Tibial artery (tissue), 4 donors: ENCODE measurements at regions not wholly inside any gene's neighbourhood (a gene's known extent, or its start where the extent isn't known, plus 50 kb on each side); places are given as distances from the start of the nearest gene placed in this dataset.

Source experiments
- DNase-seq, 2 donors: peaks; one replicate each; pipeline ENCODE4 v3.0.0-alpha.2; 2019
- H3K27ac ChIP-seq, 2 donors: fragments of 200-600 bp; sonication (generic) in 1 of 2; 1 replicate in 1 of 2; 2 replicates in 1 of 2; pipeline ENCODE4 v1.5.1; 2018 to 2019; ENCODE audit warnings: mild to moderate bottlenecking in 1 of 2
- H3K27me3 ChIP-seq, 2 donors: fragments of 200-600 bp; sonication (generic) in 1 of 2; one replicate each; pipeline versions ENCODE4 v1.5.1 to v1.6.0; 2016 to 2019
- H3K36me3 ChIP-seq, 3 donors: fragments of 200-600 bp; sonication (generic) in 2 of 3; one replicate each; pipeline ENCODE4 v1.5.1; 2016 to 2019; ENCODE audit warnings: mild to moderate bottlenecking in 2 of 3
- H3K4me1 ChIP-seq, 4 donors: fragments of 200-600 bp; sonication (generic) in 2 of 4; 1 replicate in 3 of 4; 2 replicates in 1 of 4; pipeline ENCODE4 v1.5.1; 2016 to 2019
- H3K4me3 ChIP-seq, 2 donors: fragments of 200-600 bp; sonication (generic) in 1 of 2; 1 replicate in 1 of 2; 2 replicates in 1 of 2; pipeline ENCODE4 v1.5.1; 2018 to 2019; ENCODE audit warnings: mild to moderate bottlenecking in 2 of 2
- H3K9me3 ChIP-seq, 3 donors: fragments of 200-600 bp; sonication (generic) in 1 of 3; one replicate each; pipeline ENCODE4 v1.5.1; 2016 to 2019
- intact Hi-C: fragments of 100-400 bp; cut with DNase I; formaldehyde crosslinking; loops from one replicate; pipeline ENCODE4 v1.15.0; 2023; ENCODE audit warnings: low total_unique reads
- TF ChIP-seq, protein P1 (sequence below), 2 experiments: fragments of 200-600 bp in 1 of 2; fragments of 450-650 bp in 1 of 2; IDR thresholded peaks; one replicate each; pipeline ENCODE4 v1.5.1; 2017 to 2019; ENCODE audit warnings: antibody characterized with exemption in 2 of 2, mild to moderate bottlenecking in 1 of 2, moderate library complexity in 1 of 2

DNA sequence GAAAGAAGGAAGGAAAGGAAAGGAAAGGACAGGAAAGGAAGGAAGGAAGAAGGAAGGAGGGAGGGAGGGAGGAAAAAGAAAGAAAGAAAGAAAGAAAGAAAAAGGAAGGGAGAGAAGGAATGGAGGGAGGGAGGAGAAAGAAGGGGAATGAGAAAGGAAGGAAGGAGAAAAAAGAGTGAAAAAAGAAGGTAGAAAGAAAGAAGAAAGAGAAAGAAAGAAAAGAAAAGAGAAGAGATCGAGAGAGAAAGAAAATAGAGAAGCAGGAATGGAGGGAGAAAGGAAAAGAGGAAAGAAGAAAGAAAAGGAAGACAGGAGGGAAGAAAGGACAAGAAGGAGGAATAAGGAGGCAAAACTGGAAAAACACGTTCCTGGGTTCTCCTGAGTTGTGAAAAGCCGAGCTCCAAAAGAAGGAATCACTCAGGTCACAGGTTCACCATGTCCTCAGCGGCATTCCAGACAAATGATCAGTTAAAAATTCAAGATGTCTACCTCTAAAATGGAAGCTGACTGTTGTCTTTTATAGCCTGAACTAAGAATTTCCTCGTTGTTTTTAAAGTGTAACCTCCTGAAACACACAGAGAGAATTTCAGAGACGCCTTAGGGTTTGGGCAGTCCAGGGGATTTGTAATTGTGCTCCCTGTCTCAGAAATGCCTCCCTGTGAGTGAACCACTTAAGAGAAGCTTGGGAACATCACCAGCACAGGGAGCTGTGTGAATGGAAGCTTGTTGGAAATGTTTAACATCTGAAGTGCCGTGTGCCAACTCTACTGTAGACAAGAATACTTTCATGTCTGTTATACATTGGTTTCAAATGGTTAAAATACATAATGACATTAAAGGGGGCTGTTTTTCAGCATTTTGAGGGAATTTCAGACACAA lies 80.7 kb downstream of the INHBA start:
- DNase-seq, result no peak
- no peaks in the 10 kb centered on the region for H3K9me3 ChIP-seq
- H3K36me3 ChIP-seq, result no peaks in the 10 kb centered on the region
- H3K27me3 ChIP-seq, result no peaks in the 10 kb centered on the region
- H3K27ac ChIP-seq, result no peak overlapping the region
- intact Hi-C loops, result no loop called here
- TF ChIP-seq, protein P1, sequence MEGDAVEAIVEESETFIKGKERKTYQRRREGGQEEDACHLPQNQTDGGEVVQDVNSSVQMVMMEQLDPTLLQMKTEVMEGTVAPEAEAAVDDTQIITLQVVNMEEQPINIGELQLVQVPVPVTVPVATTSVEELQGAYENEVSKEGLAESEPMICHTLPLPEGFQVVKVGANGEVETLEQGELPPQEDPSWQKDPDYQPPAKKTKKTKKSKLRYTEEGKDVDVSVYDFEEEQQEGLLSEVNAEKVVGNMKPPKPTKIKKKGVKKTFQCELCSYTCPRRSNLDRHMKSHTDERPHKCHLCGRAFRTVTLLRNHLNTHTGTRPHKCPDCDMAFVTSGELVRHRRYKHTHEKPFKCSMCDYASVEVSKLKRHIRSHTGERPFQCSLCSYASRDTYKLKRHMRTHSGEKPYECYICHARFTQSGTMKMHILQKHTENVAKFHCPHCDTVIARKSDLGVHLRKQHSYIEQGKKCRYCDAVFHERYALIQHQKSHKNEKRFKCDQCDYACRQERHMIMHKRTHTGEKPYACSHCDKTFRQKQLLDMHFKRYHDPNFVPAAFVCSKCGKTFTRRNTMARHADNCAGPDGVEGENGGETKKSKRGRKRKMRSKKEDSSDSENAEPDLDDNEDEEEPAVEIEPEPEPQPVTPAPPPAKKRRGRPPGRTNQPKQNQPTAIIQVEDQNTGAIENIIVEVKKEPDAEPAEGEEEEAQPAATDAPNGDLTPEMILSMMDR (IDR thresholded peaks at IDR 0.05), result no peak
- H3K4me3 ChIP-seq, result no peak overlapping the region
- no peaks in the 10 kb centered on the region for H3K4me1 ChIP-seq

DNA sequence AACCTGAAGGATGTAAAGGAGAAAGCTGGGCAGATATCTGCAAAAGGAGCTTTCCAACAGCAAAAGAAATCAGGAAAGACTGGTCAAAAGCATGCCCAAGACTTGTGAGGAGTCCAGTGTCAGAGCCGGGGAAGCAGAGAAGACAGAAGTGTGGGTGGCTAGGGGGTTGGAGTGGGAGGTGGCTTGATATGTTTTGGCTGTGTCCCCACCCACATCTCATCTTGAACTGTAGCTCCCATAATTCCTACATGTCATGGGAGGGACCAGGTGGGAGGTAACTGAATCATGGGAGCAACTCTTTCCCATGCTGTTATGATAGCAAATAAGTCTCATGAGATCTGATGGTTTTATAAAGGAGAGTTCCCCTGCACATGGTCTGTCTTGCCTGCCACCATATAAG lies 84.9 kb downstream of the INHBA start:
- Histone ChIP-seq H3K27ac (no peak overlapping the region), H3K9me3 (no peaks in the 10 kb centered on the region), H3K36me3 (no peaks in the 10 kb centered on the region), H3K27me3 (no peaks in the 10 kb centered on the region), H3K4me3 (no peak overlapping the region), H3K4me1 (peaks cover 0 to 8% (median 0%) of the 10 kb centered on the region in 4 donors)
- intact Hi-C loops, result no loop called here
- TF ChIP-seq, protein P1 (IDR thresholded peaks at IDR 0.05), result no peak
- DNase-seq, result no peak

DNA sequence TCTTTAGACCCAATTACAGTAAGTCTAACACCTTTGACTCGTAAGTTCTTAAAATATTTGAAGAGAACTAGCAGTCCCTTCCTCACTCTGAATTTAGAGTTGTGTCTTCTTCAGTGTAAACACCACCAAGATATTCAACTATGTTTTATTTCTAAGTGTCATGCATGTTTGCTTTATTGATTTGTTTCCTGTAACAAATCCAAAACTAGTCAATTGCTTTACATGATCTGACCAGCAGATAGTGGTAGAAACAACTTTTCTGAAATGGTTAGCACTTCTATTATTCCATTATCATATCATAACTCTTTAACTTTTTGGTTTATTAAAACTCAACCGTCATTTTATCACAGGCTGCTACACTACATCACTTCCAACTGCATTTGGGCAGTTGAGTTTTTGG lies 90.1 kb downstream of the INHBA start:
- TF ChIP-seq, protein P1 (IDR thresholded peaks at IDR 0.05), result no peak
- intact Hi-C loops, result no loop called here
- Histone ChIP-seq H3K27ac (no peak overlapping the region), H3K27me3 (no peaks in the 10 kb centered on the region), H3K36me3 (no peaks in the 10 kb centered on the region), H3K9me3 (no peaks in the 10 kb centered on the region), H3K4me1 (peaks cover 0 to 8% (median 0%) of the 10 kb centered on the region in 4 donors), H3K4me3 (no peak overlapping the region)
- no peak for DNase-seq

DNA sequence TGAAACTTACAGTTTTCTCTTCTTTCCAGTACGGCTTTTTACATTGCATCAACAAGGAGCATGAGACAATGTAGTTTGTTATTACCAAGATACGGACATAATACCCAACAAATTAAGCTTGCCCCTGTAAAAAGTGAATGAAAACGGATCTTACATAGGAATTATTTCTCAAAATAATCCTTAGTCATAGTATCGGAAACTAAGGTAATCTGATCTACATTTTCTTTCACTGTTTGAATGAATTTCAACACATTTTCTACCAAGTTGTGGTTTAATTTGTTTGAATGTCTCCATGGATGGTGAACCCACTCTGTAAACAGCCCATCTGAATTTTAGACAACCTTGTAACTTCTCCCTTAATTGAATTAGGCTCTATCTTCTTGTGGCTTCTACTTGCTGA lies 90.5 kb downstream of the INHBA start:
- intact Hi-C loops, result no loop called here
- Histone ChIP-seq H3K27ac (no peak overlapping the region), H3K4me3 (no peak overlapping the region), H3K27me3 (no peaks in the 10 kb centered on the region), H3K4me1 (peaks cover 0 to 8% (median 0%) of the 10 kb centered on the region in 4 donors), H3K9me3 (no peaks in the 10 kb centered on the region), H3K36me3 (no peaks in the 10 kb centered on the region)
- no peak for DNase-seq
- TF ChIP-seq, protein P1 (IDR thresholded peaks at IDR 0.05), result no peak

DNA sequence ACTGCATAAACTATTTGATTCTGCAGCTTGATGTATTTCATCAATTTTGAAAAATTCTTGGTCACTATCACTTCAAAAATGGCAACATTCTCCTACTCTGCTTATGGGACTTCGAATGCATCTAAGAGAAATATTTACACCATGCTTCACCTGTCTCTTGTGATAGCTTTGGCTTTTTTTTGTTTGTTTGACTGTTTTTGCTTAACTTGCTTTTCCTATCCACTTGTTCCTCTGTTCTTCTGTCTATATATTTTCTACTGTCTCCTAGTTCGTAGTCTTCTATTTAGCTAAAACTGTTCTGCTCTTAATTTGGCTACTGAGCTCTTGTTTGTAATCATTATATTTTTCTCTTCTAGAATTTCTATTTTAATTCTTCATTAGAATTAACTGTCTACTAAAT lies 94.4 kb downstream of the INHBA start:
- no peak for DNase-seq
- H3K27me3 ChIP-seq, result no peaks in the 10 kb centered on the region
- TF ChIP-seq, protein P1 (IDR thresholded peaks at IDR 0.05), result no peak
- no peak overlapping the region for H3K27ac ChIP-seq
- no peak overlapping the region for H3K4me3 ChIP-seq
- H3K9me3 ChIP-seq, result no peaks in the 10 kb centered on the region
- intact Hi-C loops, result no loop called here
- no peaks in the 10 kb centered on the region for H3K36me3 ChIP-seq
- no peaks in the 10 kb centered on the region for H3K4me1 ChIP-seq
